Astrocyte of the cerebellum (primary cell): ENCODE measurements at regions not wholly inside any gene's neighbourhood (a gene's known extent, or its start where the extent isn't known, plus 50 kb on each side); places are given as distances from the start of the nearest gene placed in this dataset.
"Not testable (repeated sequence)": the region's sequence is repeated elsewhere in the genome, so short reads cannot be mapped to it uniquely, and the experiment has no call there.

ENCODE experiments used
- DNase-seq: peaks from one replicate; pipeline ENCODE4 v3.0.0-alpha.2; 2011; ENCODE audit warnings: low read depth
- H3K4me3 ChIP-seq: 2 replicates; pipeline ENCODE4 v1.5.1; 2011; ENCODE audit warnings: mild to moderate bottlenecking, low read depth, low read length, moderate library complexity
- in situ Hi-C: cut with HindIII; loops from 2 replicates; pipeline ENCODE4 v1.10.0; 2017; ENCODE audit warnings: low sequenced_read_pairs
- TF ChIP-seq, protein P1 (sequence below): IDR thresholded peaks from 2 replicates; pipeline ENCODE4 v1.5.1; 2012; ENCODE audit warnings: low read length, low read depth, moderate library complexity, mild to moderate bottlenecking; ENCODE audit errors: missing control alignments

DNA sequence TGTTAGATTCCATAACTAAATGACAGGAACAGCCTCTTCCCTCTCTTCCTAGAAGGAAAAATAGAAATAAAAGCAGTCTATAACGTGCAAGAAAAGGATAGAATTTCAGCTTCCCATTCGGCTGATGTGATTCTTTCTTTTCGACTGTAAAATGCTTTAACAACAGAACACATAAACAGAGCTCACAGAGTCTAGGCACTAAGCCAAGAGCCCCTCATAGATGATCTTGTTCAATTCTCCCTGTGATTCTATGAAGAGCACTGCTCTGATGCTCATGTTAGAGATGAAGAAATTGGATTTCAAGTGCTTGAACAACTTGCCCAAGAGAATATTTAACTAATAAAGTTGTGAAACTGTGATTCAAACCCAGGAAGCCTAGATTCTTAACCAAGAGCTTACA is 232.7 kb downstream of the RPAP3 start:
- in situ Hi-C loops, result no loop called here
- no peak overlapping the region for H3K4me3 ChIP-seq
- TF ChIP-seq, protein P1, sequence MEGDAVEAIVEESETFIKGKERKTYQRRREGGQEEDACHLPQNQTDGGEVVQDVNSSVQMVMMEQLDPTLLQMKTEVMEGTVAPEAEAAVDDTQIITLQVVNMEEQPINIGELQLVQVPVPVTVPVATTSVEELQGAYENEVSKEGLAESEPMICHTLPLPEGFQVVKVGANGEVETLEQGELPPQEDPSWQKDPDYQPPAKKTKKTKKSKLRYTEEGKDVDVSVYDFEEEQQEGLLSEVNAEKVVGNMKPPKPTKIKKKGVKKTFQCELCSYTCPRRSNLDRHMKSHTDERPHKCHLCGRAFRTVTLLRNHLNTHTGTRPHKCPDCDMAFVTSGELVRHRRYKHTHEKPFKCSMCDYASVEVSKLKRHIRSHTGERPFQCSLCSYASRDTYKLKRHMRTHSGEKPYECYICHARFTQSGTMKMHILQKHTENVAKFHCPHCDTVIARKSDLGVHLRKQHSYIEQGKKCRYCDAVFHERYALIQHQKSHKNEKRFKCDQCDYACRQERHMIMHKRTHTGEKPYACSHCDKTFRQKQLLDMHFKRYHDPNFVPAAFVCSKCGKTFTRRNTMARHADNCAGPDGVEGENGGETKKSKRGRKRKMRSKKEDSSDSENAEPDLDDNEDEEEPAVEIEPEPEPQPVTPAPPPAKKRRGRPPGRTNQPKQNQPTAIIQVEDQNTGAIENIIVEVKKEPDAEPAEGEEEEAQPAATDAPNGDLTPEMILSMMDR, result no peak
- no peak for DNase-seq

DNA sequence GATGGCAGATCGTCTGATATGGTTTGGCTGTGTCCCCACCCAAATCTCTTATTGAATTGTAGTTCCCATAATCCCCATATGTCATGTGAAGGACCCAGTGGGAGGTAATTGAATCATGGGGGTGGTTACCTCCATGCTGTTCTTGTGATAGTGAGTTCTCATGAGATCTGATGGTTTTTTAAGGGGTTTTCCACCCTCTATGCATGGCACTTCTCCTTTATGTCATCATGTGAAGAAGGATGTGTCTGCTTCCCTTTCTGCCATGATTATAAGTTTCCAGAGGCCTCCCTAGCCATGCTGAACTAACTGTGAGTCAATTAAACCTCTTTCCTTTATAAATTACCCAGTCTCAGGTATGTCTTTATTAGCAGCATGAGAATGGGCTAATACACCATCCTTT is 235.5 kb downstream of the RPAP3 start:
- DNase-seq, in situ Hi-C loops, H3K4me3 ChIP-seq: not testable (repeated sequence)

DNA sequence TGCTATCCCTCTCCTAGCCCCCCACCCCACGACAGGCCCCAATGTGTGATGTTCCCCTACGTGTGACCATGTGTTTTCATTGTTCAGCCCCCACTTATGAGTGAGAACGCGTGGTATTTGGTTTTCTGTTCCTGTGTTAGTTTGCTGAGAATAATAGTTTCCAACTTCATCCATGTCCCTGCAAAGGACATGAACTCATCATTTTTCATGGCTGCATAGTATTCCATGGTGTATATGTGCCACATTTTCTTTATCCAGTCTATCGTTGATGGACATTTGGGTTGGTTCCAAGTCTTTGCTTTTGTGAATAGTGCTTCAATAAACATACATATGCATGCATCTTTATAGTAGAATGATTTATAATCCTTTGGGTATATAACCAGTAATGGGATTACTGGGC is 241.9 kb downstream of the RPAP3 start:
- DNase-seq, in situ Hi-C loops, H3K4me3 ChIP-seq: not testable (repeated sequence)

DNA sequence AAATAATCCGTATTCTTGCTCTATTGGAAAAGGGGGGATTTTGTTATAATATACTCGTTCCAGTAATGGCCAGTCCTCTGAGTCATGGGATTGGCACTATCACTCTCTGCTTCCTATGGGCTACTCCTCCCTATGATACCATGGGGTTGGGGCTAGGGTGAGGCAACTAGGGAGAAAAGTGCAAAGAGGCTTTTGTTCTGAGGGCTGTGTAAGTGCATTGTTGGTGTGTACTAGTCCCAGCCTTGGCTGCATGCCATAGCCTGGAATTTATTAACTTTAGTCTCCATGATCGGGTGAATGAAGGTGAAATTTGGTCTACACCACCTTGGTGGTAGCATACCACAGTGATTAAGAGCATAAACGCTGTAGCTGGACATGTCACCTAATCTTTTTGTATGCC is 247.6 kb downstream of the RPAP3 start:
- in situ Hi-C loops, result no loop called here
- no peak overlapping the region for H3K4me3 ChIP-seq
- TF ChIP-seq, protein P1, result no peak
- no peak for DNase-seq

DNA sequence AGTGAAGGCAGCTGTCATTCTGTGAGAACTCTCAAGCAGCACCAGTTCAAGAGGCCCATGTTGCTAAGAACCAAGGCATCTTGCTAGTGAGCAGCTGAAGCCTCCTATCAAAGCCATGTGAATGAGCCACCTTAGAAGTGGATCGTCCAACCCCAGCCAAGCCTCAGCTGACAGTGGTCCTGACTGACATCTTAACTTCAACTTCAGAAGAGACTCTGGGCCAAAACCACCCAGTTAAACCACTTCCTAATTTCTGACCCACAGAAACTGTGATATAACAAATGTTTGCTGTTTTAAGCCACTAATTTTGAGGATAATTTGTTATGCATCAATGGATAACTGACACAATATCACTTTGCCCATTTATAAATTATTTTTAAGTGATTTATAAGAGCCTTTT is 256.0 kb downstream of the RPAP3 start:
- no peak overlapping the region for H3K4me3 ChIP-seq
- TF ChIP-seq, protein P1, result no peak
- in situ Hi-C loops, result no loop called here
- DNase-seq, result no peak

DNA sequence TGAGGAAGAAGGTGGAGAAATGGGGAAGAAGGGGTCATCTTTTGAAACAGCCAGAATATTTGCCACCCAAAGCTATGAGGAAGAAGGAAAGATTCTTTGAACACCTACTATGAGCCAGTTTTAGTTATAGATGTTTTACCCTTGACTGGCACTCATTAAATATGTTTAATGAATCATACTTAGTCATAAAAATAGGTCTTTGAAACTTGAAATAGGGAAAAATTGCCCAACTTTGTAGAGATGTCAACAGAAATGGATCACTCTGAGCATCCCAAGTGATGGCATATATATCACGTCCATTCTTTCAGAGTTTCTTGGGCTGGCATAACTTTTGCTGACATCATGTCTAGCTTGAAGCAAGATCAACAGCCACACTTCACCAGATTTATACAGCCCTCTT is 263.5 kb downstream of the RPAP3 start:
- no peak overlapping the region for H3K4me3 ChIP-seq
- in situ Hi-C loops, result no loop called here
- TF ChIP-seq, protein P1, result no peak
- DNase-seq, result no peak

DNA sequence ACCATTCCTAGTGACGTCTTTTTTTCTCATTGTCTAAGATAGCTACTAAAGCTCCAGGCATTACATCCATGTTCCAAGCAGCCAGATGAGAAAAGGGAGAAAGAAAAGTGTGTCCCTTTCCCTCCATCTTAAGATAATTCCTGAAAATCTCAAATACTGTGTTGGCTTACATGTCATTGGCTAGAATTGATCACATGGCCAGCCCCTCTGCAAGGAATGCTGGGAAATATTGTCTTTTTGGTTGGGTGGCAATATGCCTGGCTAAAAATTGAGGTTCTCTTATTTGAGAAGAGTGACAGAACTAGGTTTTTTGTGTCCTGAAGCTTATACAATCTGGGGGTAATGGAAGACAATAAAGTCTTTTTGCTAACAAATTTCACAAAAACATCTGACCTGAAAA is 264.3 kb downstream of the RPAP3 start:
- TF ChIP-seq, protein P1, result no peak
- H3K4me3 ChIP-seq, result no peak overlapping the region
- no peak for DNase-seq
- in situ Hi-C loops, result no loop called here

DNA sequence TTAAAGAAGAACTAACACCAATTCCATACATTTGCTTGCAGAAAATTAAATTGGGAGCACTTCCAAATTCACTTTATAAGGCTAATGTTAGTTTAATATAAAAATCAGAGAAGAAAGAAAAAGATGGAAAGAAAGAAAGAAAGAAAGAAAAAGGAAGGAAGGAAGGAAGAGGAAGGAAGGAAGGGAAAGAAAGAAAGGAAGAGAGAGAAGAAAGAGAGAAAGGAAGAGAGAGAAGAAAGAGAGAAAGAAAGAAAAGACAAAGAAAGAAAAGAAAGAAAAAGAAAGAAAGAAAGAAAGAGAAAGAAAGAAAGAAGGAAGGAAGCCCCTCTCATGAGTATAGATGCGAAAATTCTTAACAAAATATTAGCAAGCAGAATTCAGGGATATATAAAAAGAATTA is 267.7 kb downstream of the RPAP3 start:
- no peak for DNase-seq
- TF ChIP-seq, protein P1, result no peak
- in situ Hi-C loops, result no loop called here
- no peak overlapping the region for H3K4me3 ChIP-seq
